ENCODE measurements at regions not wholly inside any gene's neighbourhood (a gene's known extent, or its start where the extent isn't known, plus 50 kb on each side); places are given as distances from the start of the nearest gene placed in this dataset.
"Not testable (repeated sequence)": the region's sequence is repeated elsewhere in the genome, so short reads cannot be mapped to it uniquely, and the experiment has no call there.

DNA sequence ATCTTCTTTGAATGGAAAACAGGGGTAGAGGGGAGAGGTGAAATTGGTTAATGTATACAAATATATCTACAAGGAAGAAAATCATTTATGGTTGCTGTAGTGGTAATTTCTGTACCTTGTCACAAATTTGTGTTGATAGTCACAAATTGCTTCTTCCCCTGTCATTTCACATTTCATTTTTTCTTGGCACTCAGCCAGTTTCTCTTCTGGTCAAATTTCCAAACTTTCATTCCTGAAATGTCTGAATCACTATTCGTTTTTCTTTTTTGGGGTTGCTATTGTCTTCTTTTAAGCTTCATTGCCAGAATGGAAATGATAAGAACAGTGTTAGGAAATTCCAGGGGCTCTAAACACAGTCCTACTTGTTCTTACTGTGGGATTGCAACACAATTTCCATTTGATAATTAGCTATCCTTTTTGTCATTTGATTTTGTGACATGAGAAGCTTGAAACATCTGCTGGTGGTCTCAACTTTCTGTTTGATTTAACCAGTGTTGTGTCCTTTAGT lies 136.0 kb upstream of the GCFC2 start:
- TF ChIP-seq, protein P1, sequence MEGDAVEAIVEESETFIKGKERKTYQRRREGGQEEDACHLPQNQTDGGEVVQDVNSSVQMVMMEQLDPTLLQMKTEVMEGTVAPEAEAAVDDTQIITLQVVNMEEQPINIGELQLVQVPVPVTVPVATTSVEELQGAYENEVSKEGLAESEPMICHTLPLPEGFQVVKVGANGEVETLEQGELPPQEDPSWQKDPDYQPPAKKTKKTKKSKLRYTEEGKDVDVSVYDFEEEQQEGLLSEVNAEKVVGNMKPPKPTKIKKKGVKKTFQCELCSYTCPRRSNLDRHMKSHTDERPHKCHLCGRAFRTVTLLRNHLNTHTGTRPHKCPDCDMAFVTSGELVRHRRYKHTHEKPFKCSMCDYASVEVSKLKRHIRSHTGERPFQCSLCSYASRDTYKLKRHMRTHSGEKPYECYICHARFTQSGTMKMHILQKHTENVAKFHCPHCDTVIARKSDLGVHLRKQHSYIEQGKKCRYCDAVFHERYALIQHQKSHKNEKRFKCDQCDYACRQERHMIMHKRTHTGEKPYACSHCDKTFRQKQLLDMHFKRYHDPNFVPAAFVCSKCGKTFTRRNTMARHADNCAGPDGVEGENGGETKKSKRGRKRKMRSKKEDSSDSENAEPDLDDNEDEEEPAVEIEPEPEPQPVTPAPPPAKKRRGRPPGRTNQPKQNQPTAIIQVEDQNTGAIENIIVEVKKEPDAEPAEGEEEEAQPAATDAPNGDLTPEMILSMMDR (IDR thresholded peaks at IDR 0.05) = no peak
- Histone ChIP-seq H3K9me3 (no peaks in the 10 kb centered on the region), H3K27me3 (no peaks in the 10 kb centered on the region), H3K4me3 (no peak overlapping the region), H3K4me1 (no peaks in the 10 kb centered on the region), H3K36me3 (no peaks in the 10 kb centered on the region), H3K27ac (no peak overlapping the region)
- DNase-seq (ENCODE audit: low spot score in 2 of 2) = no peak
- intact Hi-C loops (cut with DNase I) = no loop called here

DNA sequence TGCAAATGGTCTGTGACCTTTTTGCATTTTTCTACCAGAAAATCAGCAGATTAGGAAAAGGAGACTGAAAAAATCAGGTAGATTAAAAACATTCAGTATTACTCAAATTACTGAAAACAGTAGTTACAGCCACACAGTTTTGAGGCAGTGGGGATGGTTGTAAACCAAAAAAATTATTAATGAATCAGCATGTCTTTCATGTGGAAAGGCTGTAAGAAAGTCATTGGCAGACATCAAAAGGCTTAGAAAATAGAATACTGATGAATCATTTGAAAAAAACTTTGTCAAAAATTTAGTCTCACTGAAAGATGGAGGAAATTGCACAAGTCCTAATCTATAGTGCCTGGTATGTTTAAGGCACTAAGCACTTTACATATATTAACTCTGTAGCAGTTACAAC lies 133.9 kb upstream of the GCFC2 start:
- H3K9me3 ChIP-seq = no peaks in the 10 kb centered on the region
- intact Hi-C loops (cut with DNase I) = no loop called here
- H3K27me3 ChIP-seq = no peaks in the 10 kb centered on the region
- DNase-seq (ENCODE audit: low spot score in 2 of 2) = no peak
- no peak overlapping the region for H3K4me3 ChIP-seq
- H3K4me1 ChIP-seq = no peaks in the 10 kb centered on the region
- H3K36me3 ChIP-seq = no peaks in the 10 kb centered on the region
- TF ChIP-seq, protein P1 (IDR thresholded peaks at IDR 0.05) = no peak
- H3K27ac ChIP-seq = no peak overlapping the region

DNA sequence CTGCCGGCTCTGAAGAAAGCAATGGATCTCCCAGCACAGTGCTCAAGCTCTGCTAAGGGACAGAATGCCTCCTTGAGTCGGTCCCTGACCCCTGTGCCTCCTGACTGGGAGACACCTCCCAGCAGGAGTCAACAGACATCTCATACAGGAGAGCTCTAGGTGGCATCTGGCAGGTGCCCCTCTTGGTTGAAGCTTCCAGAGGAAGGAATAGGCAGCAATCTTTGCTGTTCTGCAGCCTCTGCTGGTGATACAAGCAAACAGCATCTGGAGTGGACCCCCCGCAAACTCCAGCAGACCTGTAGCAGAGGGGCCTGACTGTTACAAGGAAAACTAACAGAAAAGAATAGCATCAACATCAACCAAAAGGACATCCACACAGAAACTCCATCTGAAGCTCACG lies 123.9 kb upstream of the GCFC2 start:
- DNase-seq (ENCODE audit: low spot score in 2 of 2); intact Hi-C loops (cut with DNase I); H3K27me3 ChIP-seq; H3K4me3 ChIP-seq; H3K9me3 ChIP-seq; H3K4me1 ChIP-seq; H3K27ac ChIP-seq; H3K36me3 ChIP-seq: not testable (repeated sequence)

DNA sequence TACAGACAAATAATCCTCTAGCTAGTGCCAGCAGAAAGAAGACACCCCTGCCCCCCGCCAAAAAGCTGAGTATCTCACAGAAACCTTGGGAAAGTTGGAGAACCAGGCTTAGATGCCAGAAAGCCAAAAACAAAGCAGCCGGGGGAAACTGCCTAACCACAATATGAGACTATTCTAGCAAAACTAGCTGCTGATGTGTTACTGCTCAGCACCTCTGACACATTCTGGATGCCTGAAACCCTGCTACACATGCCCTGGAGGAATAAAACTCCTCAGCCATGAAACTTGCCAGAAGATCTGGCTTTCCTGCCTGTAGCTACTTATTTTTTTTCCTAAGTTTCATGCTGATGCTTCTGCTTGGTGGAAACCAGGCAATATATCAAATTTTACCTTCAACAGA lies 122.7 kb upstream of the GCFC2 start:
- Histone ChIP-seq H3K27me3 (no peaks in the 10 kb centered on the region), H3K4me3 (no peak overlapping the region), H3K4me1 (no peaks in the 10 kb centered on the region), H3K27ac (no peak overlapping the region), H3K36me3 (no peaks in the 10 kb centered on the region), H3K9me3 (no peaks in the 10 kb centered on the region)
- DNase-seq (ENCODE audit: low spot score in 2 of 2) = no peak
- intact Hi-C loops (cut with DNase I) = no loop called here
- TF ChIP-seq, protein P1 (IDR thresholded peaks at IDR 0.05) = no peak

DNA sequence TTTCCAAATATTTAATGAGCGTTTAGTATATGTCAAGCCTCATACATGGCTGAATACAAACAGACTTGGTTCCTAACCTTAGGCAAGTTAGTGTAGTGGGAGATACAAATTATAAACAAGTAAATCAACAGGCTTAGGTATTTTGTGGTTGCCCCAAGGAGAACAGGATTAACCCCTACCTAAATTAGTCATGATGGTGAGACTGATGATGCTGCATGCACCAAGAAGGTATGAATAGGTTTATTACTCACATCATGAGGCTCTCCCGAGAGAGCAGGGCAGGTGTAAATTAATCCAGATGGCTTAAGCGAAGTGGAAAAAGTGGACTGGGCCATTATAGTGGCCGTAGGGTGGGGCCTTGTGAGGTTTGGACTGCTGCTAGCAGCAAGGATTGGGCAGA lies 118.1 kb upstream of the GCFC2 start:
- TF ChIP-seq, protein P1 (IDR thresholded peaks at IDR 0.05) = no peak
- Histone ChIP-seq H3K27ac (no peak overlapping the region), H3K4me3 (no peak overlapping the region), H3K27me3 (no peaks in the 10 kb centered on the region), H3K9me3 (no peaks in the 10 kb centered on the region), H3K4me1 (no peaks in the 10 kb centered on the region), H3K36me3 (no peaks in the 10 kb centered on the region)
- intact Hi-C loops (cut with DNase I) = no loop called here
- DNase-seq (ENCODE audit: low spot score in 2 of 2) = no peak

DNA sequence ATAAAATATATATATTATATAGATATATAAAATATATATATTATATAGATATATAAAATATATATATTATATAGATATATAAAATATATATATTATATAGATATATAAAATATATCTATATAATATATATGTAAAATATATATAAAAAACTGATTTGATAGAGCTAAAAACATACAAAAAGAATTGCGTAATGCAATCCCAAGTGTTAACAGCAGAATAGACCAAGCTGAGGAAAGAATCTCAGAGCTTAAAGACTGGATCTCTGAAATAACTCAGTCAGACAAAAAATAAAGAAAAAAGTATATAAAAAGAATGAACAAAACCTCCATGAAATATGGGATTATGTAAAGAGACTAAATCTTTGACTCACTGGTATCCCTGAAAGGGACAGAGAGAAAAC lies 112.8 kb upstream of the GCFC2 start:
- H3K4me3 ChIP-seq; intact Hi-C loops (cut with DNase I); H3K27ac ChIP-seq; H3K36me3 ChIP-seq; H3K27me3 ChIP-seq; H3K9me3 ChIP-seq; H3K4me1 ChIP-seq; DNase-seq (ENCODE audit: low spot score in 2 of 2): not testable (repeated sequence)

DNA sequence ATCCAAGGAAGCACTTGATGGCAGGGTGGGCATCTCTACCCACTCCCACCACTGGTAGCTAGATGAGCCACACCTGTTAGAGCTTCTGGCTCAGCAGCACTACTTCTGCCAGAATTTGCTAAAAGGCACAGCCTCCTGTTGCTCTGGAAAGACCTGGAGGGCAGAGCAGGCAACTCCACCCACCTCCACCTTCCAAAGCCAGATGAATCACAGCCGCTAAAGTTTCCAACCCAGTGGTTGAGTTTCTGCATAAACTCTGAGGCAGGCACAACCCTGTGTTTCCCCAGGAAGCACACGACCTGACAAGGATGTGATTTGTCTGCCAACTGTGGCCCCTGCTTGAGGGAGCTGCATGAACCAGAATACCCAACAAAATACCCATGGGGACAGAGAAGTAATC lies 111.6 kb upstream of the GCFC2 start:
- DNase-seq (ENCODE audit: low spot score in 2 of 2) = no peak
- no peaks in the 10 kb centered on the region for H3K27me3 ChIP-seq
- H3K27ac ChIP-seq = no peak overlapping the region
- TF ChIP-seq, protein P1 (IDR thresholded peaks at IDR 0.05) = no peak
- no peak overlapping the region for H3K4me3 ChIP-seq
- intact Hi-C loops (cut with DNase I) = no loop called here
- no peaks in the 10 kb centered on the region for H3K36me3 ChIP-seq
- H3K9me3 ChIP-seq = no peaks in the 10 kb centered on the region
- no peaks in the 10 kb centered on the region for H3K4me1 ChIP-seq

Data from ascending aorta (tissue), 2 donors.